ENCODE measurements at regions not wholly inside any gene's neighbourhood (a gene's known extent, or its start where the extent isn't known, plus 50 kb on each side); places are given as distances from the start of the nearest gene placed in this dataset.

DNA sequence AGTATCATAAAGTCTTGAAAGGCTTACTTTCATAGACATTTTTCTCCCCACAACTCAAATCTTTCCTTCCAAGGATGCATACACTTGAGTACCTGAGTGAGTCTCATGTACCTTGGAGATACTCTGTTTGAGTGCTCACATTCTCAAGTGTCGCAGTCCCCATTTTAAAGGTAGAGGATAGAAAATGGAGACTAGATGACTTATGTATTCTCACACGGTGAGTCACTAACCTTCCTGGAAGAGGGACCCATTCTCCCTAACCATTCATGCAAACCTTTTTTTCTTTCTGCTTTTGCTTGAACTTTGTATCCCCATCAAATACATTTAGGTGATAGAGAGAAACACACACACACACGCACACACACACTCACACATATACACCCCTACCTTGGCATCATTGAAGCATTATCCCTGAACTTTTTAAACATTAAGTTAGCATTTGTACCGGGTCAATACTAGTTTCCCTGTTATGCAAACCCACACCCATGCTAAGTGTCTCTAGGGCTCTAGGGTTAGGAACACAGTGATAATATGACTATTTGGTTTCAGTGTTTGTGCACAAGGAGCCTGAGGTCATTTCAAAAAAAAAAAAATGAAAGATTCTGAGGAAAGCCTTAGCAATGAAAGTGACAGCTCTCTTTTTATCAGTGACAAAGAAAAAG lies 236.2 kb downstream of the IKZF2 start:
- no peak for DNase-seq (ENCODE audit: low read depth)
- H3K4me3 ChIP-seq (ENCODE audit: low read depth, low read length) = no peak overlapping the region
- TF ChIP-seq, protein P1, sequence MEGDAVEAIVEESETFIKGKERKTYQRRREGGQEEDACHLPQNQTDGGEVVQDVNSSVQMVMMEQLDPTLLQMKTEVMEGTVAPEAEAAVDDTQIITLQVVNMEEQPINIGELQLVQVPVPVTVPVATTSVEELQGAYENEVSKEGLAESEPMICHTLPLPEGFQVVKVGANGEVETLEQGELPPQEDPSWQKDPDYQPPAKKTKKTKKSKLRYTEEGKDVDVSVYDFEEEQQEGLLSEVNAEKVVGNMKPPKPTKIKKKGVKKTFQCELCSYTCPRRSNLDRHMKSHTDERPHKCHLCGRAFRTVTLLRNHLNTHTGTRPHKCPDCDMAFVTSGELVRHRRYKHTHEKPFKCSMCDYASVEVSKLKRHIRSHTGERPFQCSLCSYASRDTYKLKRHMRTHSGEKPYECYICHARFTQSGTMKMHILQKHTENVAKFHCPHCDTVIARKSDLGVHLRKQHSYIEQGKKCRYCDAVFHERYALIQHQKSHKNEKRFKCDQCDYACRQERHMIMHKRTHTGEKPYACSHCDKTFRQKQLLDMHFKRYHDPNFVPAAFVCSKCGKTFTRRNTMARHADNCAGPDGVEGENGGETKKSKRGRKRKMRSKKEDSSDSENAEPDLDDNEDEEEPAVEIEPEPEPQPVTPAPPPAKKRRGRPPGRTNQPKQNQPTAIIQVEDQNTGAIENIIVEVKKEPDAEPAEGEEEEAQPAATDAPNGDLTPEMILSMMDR (IDR thresholded peaks at IDR 0.05; ENCODE audit: insufficient read depth, low read depth, low read length) = no peak

DNA sequence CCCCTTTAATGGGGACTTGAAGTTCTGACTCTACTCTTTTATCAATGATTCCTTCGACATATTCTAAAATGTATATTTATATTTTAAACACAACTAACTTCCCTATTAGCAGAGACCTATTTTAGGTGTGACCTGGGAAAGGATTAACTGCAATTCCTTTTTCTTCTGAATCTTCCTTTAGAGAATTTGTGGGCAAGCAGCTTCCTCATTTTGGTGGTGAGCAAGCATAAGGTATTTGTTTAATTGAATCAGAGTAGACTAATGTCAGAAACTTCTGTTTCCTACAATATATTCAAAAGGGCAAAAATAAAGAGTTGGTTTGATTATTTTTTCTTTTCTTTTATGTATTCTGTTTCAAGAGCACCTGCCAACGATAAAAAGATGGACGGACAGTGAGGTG lies 237.0 kb downstream of the IKZF2 start:
- TF ChIP-seq, protein P1 (IDR thresholded peaks at IDR 0.05; ENCODE audit: insufficient read depth, low read depth, low read length) = no peak
- H3K4me3 ChIP-seq (ENCODE audit: low read depth, low read length) = no peak overlapping the region
- DNase-seq (ENCODE audit: low read depth) = no peak

GRCh38 chr2:212913640-212914306 lies 237.6 kb downstream of the IKZF2 start:
- TF ChIP-seq, protein P1 (IDR thresholded peaks at IDR 0.05; ENCODE audit: insufficient read depth, low read depth, low read length) = no peak
- H3K4me3 ChIP-seq (ENCODE audit: low read depth, low read length) = no peak overlapping the region
- DNase-seq (ENCODE audit: low read depth) = no peak

- TF ChIP-seq, protein P1 (IDR thresholded peaks at IDR 0.05; ENCODE audit: insufficient read depth, low read depth, low read length) = no peak
- H3K4me3 ChIP-seq (ENCODE audit: low read depth, low read length) = no peak overlapping the region
Measured at GRCh38 chr2:212912445-212913103, 238.8 kb downstream of the IKZF2 start.

DNA sequence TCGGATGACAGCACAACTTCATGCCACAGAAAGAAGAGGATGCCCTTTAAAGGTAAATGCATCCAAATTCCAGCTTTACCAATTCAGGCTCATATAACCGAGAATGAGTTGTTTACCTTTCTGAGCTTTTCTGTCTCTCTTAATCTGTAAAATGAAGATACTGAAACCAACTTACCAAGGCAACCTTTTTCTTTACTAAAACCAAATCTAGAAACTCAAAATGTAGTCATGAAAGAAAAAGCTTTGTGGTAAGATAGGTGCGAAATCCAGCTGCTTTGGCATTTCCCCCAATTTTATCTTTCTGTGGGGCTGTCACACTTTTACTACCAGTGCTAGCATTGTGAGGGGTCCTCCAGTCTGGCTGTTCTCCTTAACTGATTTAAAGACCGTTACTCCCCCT lies 240.4 kb downstream of the IKZF2 start:
- TF ChIP-seq, protein P1 (IDR thresholded peaks at IDR 0.05; ENCODE audit: insufficient read depth, low read depth, low read length) = no peak
- no peak overlapping the region for H3K4me3 ChIP-seq (ENCODE audit: low read depth, low read length)
- no peak for DNase-seq (ENCODE audit: low read depth)

More at GRCh38 chr2:212912445-212913103, 238.8 kb downstream of the IKZF2 start:
- DNase-seq (ENCODE audit: low read depth) = peak; percentile 79

DNA sequence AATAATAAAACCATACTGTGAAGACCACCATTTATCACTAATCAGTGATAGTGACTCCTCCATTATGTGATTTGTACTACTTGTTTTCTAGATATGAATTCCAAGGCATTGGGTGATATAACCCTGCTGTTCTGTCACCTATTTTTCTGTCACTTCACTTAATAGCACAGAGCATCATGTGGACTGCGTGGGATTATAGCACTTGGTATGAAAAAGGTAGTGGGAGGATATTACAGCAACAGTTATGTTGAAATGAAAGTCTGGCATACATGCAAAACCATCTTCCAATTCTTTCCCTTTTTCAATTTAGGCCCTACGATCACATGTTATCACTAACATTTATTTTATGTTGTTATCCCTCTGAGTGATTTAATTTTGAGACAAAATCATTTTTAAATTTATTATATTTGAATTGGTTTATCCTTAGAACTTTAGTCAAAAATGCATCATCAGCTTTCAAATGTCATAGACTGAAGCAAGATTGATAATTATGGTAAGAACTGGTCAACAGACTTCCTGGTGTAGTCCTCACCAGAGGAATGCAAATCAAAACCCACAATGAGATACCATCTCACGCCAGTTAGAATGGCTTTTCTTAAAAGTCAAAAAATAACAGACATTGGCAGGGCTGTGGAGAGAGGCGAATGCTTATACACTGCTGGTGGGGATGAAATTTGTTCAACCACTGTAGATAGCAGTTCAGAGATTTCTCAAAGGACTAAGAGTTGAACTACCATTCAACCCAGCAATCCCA lies 242.6 kb downstream of the IKZF2 start:
- TF ChIP-seq, protein P1 (IDR thresholded peaks at IDR 0.05; ENCODE audit: insufficient read depth, low read depth, low read length) = no peak
- no peak for DNase-seq (ENCODE audit: low read depth)
- H3K4me3 ChIP-seq (ENCODE audit: low read depth, low read length) = no peak overlapping the region
